NCI-H2196 (cell line): ENCODE measurements at regions not wholly inside any gene's neighbourhood (a gene's known extent, or its start where the extent isn't known, plus 50 kb on each side); places are given as distances from the start of the nearest gene placed in this dataset.

Source experiments
- DNase-seq: peaks from one replicate; lab custom pipeline; 2025; ENCODE audit not compliant: unreplicated experiment; lab: John Stamatoyannopoulos, UW

GRCh38 chr3:76949033-76949432 lies 90.9 kb upstream of the ROBO2 start:
- DNase-seq: no peak

GRCh38 chr3:76949462-76949861 lies 90.4 kb upstream of the ROBO2 start:
- no peak for DNase-seq

GRCh38 chr3:76950590-76950989 lies 89.3 kb upstream of the ROBO2 start:
- DNase-seq: no peak

GRCh38 chr3:76954412-76954811 lies 85.5 kb upstream of the ROBO2 start:
- no peak for DNase-seq

- no peak for DNase-seq
Measured at GRCh38 chr3:76958274-76958673, 81.6 kb upstream of the ROBO2 start.

GRCh38 chr3:76958861-76959260 lies 81.0 kb upstream of the ROBO2 start:
- DNase-seq: no peak

GRCh38 chr3:76961284-76961683 lies 78.6 kb upstream of the ROBO2 start:
- no peak for DNase-seq

GRCh38 chr3:76965122-76965725 lies 74.7 kb upstream of the ROBO2 start:
- DNase-seq: no peak

- no peak for DNase-seq
Measured at GRCh38 chr3:76969471-76969870, 70.4 kb upstream of the ROBO2 start.

GRCh38 chr3:76969996-76970615 lies 69.8 kb upstream of the ROBO2 start:
- no peak for DNase-seq

- DNase-seq: no peak
Measured at GRCh38 chr3:76972624-76973296, 67.1 kb upstream of the ROBO2 start.

GRCh38 chr3:76976996-76977395 lies 62.9 kb upstream of the ROBO2 start:
- DNase-seq: no peak

- DNase-seq: no peak
Measured at GRCh38 chr3:76985645-76986044, 54.3 kb upstream of the ROBO2 start.

GRCh38 chr3:76986876-76987474 lies 52.9 kb upstream of the ROBO2 start:
- no peak for DNase-seq
